Neural cell (in vitro differentiated cells): ENCODE measurements at regions not wholly inside any gene's neighbourhood (a gene's known extent, or its start where the extent isn't known, plus 50 kb on each side); places are given as distances from the start of the nearest gene placed in this dataset.

Experiments used
- H2AFZ ChIP-seq: fragments of 200-600, 300-800 bp; sonication (generic), shearing (Covaris generic); 2 replicates; pipeline ENCODE4 v1.6.0; 2014; ENCODE audit warnings: low read depth, mild to moderate bottlenecking, antibody characterized with exemption, low read length, moderate library complexity
- H3F3A ChIP-seq: fragments of 200-600 bp; shearing (Covaris generic); 2 replicates; pipeline ENCODE4 v1.6.1; 2016; ENCODE audit warnings: mild to moderate bottlenecking, moderate library complexity, mixed read lengths, antibody characterized with exemption, low read length; ENCODE audit not compliant: insufficient read depth, poor library complexity, severe bottlenecking
- H3K27ac ChIP-seq: fragments of 200-600, 300-800 bp; sonication (generic), shearing (Covaris generic); 2 replicates; pipeline ENCODE4 v1.5.1; 2014; ENCODE audit warnings: mild to moderate bottlenecking, low read length, moderate library complexity
- H3K27me3 ChIP-seq: fragments of 300-800, 200-600 bp; sonication (generic), shearing (Covaris generic); 2 replicates; pipeline ENCODE4 v1.6.0; 2014; ENCODE audit warnings: mild to moderate bottlenecking, low read depth, low read length, moderate library complexity; ENCODE audit not compliant: insufficient read depth
- H3K36me3 ChIP-seq: fragments of 300-800, 200-600 bp; sonication (generic), shearing (Covaris generic); 2 replicates; pipeline ENCODE4 v1.5.1; 2014; ENCODE audit warnings: mild to moderate bottlenecking, antibody characterized with exemption, low read length, moderate library complexity; ENCODE audit not compliant: insufficient read depth
- H3K4me2 ChIP-seq: fragments of 300-800, 200-600 bp; sonication (generic), shearing (Covaris generic); 2 replicates; pipeline ENCODE4 v1.6.0; 2014; ENCODE audit warnings: mild to moderate bottlenecking, low read length
- H3K4me3 ChIP-seq: fragments of 300-800, 200-600 bp; sonication (generic), shearing (Covaris generic); 2 replicates; pipeline ENCODE4 v1.5.1; 2014; ENCODE audit warnings: mild to moderate bottlenecking, low read length, moderate library complexity
- H3K79me2 ChIP-seq: fragments of 200-600 bp; shearing (Covaris generic); replicated peaks from 2 replicates; pipeline ENCODE4 v1.6.0; 2014; ENCODE audit warnings: mild to moderate bottlenecking, low read length, moderate library complexity; ENCODE audit not compliant: insufficient read depth
- H3K9ac ChIP-seq: fragments of 300-800, 200-600 bp; sonication (generic), shearing (Covaris generic); 2 replicates; pipeline ENCODE4 v1.6.1; 2016; ENCODE audit warnings: mild to moderate bottlenecking, low read length, mixed read lengths
- H3K9me2 ChIP-seq: fragments of 200-600 bp; shearing (Covaris generic); 2 replicates; pipeline ENCODE4 v1.6.1; 2016; ENCODE audit warnings: mild to moderate bottlenecking, low read length, mixed read lengths; ENCODE audit not compliant: insufficient read depth
- H3K9me3 ChIP-seq: fragments of 200-600, 300-800 bp; sonication (generic), shearing (Covaris generic); 2 replicates; pipeline ENCODE4 v1.6.1; 2016; ENCODE audit warnings: mild to moderate bottlenecking, mixed run types, low read length, moderate library complexity, mixed read lengths
- H4K20me1 ChIP-seq: fragments of 200-600 bp; shearing (Covaris generic); 2 replicates; pipeline ENCODE4 v1.6.1; 2016; ENCODE audit warnings: mild to moderate bottlenecking, mixed run types; ENCODE audit not compliant: insufficient read depth
- EP300 ChIP-seq: fragments of 450-650 bp; conservative IDR thresholded peaks from 2 replicates; pipeline ENCODE4 v1.6.1; 2014; ENCODE audit warnings: antibody characterized with exemption, mild to moderate bottlenecking, moderate library complexity; ENCODE audit not compliant: poor library complexity, severe bottlenecking
- EZH2 ChIP-seq: fragments of 200-600, 300-800 bp; shearing (Covaris generic), sonication (generic); IDR thresholded peaks from 2 replicates; pipeline ENCODE4 v1.6.1; 2014; ENCODE audit warnings: antibody characterized with exemption, low read length, borderline replicate concordance, mild to moderate bottlenecking; ENCODE audit not compliant: insufficient read depth, poor library complexity, severe bottlenecking
- MXI1 ChIP-seq: fragments of 450-650 bp; conservative IDR thresholded peaks from 2 replicates; pipeline ENCODE4 v1.6.1; 2014; ENCODE audit warnings: antibody characterized with exemption, mild to moderate bottlenecking; ENCODE audit not compliant: poor library complexity, severe bottlenecking
- POLR2AphosphoS5 ChIP-seq: IDR thresholded peaks from 2 replicates; pipeline ENCODE4 v1.6.1; 2012
- RAD21 ChIP-seq: fragments of 450-650 bp; conservative IDR thresholded peaks from 2 replicates; pipeline ENCODE4 v1.6.1; 2014; ENCODE audit warnings: antibody characterized with exemption, mild to moderate bottlenecking, moderate library complexity
- REST ChIP-seq: IDR thresholded peaks from 2 replicates; pipeline ENCODE4 v1.6.1; 2012; ENCODE audit warnings: borderline replicate concordance
- SMC3 ChIP-seq: fragments of 450-650 bp; conservative IDR thresholded peaks from 2 replicates; pipeline ENCODE4 v1.6.1; 2014; ENCODE audit warnings: antibody characterized with exemption, mild to moderate bottlenecking, moderate library complexity; ENCODE audit not compliant: poor library complexity
- TAF1 ChIP-seq: IDR thresholded peaks from 2 replicates; pipeline ENCODE4 v1.6.1; 2012; ENCODE audit warnings: low read depth
- TF ChIP-seq, protein P1 (sequence below): fragments of 450-650 bp; IDR thresholded peaks from 2 replicates; pipeline ENCODE4 v1.5.1; 2014; ENCODE audit warnings: antibody characterized with exemption, mild to moderate bottlenecking, moderate library complexity; ENCODE audit not compliant: poor library complexity, severe bottlenecking

GRCh38 chrX:149097786-149098185, 407.3 kb downstream of the IDS start:
- Histone ChIP-seq H3K36me3 (no peaks in the 10 kb centered on the region), H3K27me3 (no peaks in the 10 kb centered on the region), H3K9me2 (no peaks in the 10 kb centered on the region), H3K79me2 (no peaks in the 10 kb centered on the region), H3K9ac (no peak overlapping the region), H4K20me1 (no peaks in the 10 kb centered on the region), H3K4me2 (no peak overlapping the region), H3F3A (no peaks in the 10 kb centered on the region), H3K4me3 (no peak overlapping the region), H2AFZ (no peak overlapping the region), H3K27ac (no peak overlapping the region), H3K9me3 (no peaks in the 10 kb centered on the region)
- TF ChIP-seq TAF1: no peak
- TF ChIP-seq EP300: no peak
- TF ChIP-seq, protein P1, sequence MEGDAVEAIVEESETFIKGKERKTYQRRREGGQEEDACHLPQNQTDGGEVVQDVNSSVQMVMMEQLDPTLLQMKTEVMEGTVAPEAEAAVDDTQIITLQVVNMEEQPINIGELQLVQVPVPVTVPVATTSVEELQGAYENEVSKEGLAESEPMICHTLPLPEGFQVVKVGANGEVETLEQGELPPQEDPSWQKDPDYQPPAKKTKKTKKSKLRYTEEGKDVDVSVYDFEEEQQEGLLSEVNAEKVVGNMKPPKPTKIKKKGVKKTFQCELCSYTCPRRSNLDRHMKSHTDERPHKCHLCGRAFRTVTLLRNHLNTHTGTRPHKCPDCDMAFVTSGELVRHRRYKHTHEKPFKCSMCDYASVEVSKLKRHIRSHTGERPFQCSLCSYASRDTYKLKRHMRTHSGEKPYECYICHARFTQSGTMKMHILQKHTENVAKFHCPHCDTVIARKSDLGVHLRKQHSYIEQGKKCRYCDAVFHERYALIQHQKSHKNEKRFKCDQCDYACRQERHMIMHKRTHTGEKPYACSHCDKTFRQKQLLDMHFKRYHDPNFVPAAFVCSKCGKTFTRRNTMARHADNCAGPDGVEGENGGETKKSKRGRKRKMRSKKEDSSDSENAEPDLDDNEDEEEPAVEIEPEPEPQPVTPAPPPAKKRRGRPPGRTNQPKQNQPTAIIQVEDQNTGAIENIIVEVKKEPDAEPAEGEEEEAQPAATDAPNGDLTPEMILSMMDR: no peak
- TF ChIP-seq RAD21: no peak
- TF ChIP-seq SMC3: no peak
- TF ChIP-seq POLR2AphosphoS5: no peak
- no peak for TF ChIP-seq REST

DNA sequence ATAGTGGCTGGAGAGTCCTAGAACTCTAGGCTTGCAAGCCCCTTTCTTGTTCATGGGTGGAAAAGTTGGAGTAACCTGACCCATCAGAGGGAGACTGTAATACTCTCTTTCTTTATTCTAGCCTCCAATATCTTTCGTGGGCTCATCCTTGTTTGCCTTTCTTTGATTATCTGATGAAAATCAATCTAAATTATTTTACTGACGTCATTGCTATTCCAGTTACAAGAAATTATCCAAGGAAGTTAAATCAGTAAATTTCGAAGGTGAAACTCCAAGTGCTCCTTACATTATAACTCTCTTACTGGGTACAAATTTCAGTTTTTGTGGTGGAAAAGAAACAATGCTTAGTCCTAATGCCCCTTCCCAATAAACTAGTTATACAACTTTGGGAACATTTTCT, 412.9 kb downstream of the IDS start:
- TF ChIP-seq SMC3: no peak
- TF ChIP-seq POLR2AphosphoS5: no peak
- no peak for TF ChIP-seq RAD21
- no peak for TF ChIP-seq MXI1
- no peak for TF ChIP-seq EP300
- TF ChIP-seq, protein P1: no peak
- TF ChIP-seq TAF1: no peak
- no peak for TF ChIP-seq EZH2
- TF ChIP-seq REST: no peak
- no peaks in the 10 kb centered on the region for H3K9me2 ChIP-seq
- no peaks in the 10 kb centered on the region for H3K27me3 ChIP-seq
- no peaks in the 10 kb centered on the region for H3K36me3 ChIP-seq
- no peak overlapping the region for H2AFZ ChIP-seq
- no peak overlapping the region for H3K4me2 ChIP-seq
- no peaks in the 10 kb centered on the region for H3K79me2 ChIP-seq
- no peak overlapping the region for H3K4me3 ChIP-seq
- no peak overlapping the region for H3K9ac ChIP-seq
- no peaks in the 10 kb centered on the region for H4K20me1 ChIP-seq
- H3K9me3 ChIP-seq: no peaks in the 10 kb centered on the region
- H3K27ac ChIP-seq: no peak overlapping the region
- H3F3A ChIP-seq: no peaks in the 10 kb centered on the region
